ENCODE measurements at regions not wholly inside any gene's neighbourhood (a gene's known extent, or its start where the extent isn't known, plus 50 kb on each side); places are given as distances from the start of the nearest gene placed in this dataset.

GRCh38 chr16:72621651-72622050 is 426.3 kb downstream of the ZFHX3 start:
- DNase-seq (no peak), ATAC-seq (no peak)
- intact Hi-C loops (cut with DNase I), result no loop called here
- no peaks in the 10 kb centered on the region for H3K9me3 ChIP-seq
- no peak overlapping the region for H3K27ac ChIP-seq
- no peaks in the 10 kb centered on the region for H3K4me1 ChIP-seq
- H3K27me3 ChIP-seq, result no peaks in the 10 kb centered on the region
- no peak overlapping the region for H3K4me3 ChIP-seq
- TF ChIP-seq CTCF (IDR thresholded peaks at IDR 0.05), result no peak
- no peaks in the 10 kb centered on the region for H3K36me3 ChIP-seq

GRCh38 chr16:72620853-72621252 is 427.1 kb downstream of the ZFHX3 start:
- Histone ChIP-seq H3K36me3 (no peaks in the 10 kb centered on the region), H3K4me1 (no peaks in the 10 kb centered on the region), H3K9me3 (no peaks in the 10 kb centered on the region), H3K27me3 (no peaks in the 10 kb centered on the region), H3K4me3 (no peak overlapping the region), H3K27ac (no peak overlapping the region)
- no peak for TF ChIP-seq CTCF (IDR thresholded peaks at IDR 0.05)
- intact Hi-C loops (cut with DNase I), result no loop called here
- ATAC-seq (no peak), DNase-seq (no peak)

GRCh38 chr16:72620348-72620747 is 427.6 kb downstream of the ZFHX3 start:
- intact Hi-C loops (cut with DNase I), result no loop called here
- no peak overlapping the region for H3K27ac ChIP-seq
- H3K9me3 ChIP-seq, result no peaks in the 10 kb centered on the region
- H3K36me3 ChIP-seq, result no peaks in the 10 kb centered on the region
- no peak for TF ChIP-seq CTCF (IDR thresholded peaks at IDR 0.05)
- DNase-seq (no peak), ATAC-seq (no peak)
- H3K27me3 ChIP-seq, result no peaks in the 10 kb centered on the region
- H3K4me1 ChIP-seq, result no peaks in the 10 kb centered on the region
- no peak overlapping the region for H3K4me3 ChIP-seq

GRCh38 chr16:72615856-72616255 is 432.1 kb downstream of the ZFHX3 start:
- no peak for ATAC-seq
- no peak for DNase-seq
- no peaks in the 10 kb centered on the region for H3K27me3 ChIP-seq
- no peaks in the 10 kb centered on the region for H3K36me3 ChIP-seq
- intact Hi-C loops (cut with DNase I), result no loop called here
- no peak overlapping the region for H3K4me3 ChIP-seq
- no peak for TF ChIP-seq CTCF (IDR thresholded peaks at IDR 0.05)
- H3K4me1 ChIP-seq, result no peaks in the 10 kb centered on the region
- no peaks in the 10 kb centered on the region for H3K9me3 ChIP-seq
- H3K27ac ChIP-seq, result no peak overlapping the region

GRCh38 chr16:72612718-72613117 is 435.2 kb downstream of the ZFHX3 start:
- intact Hi-C loops (cut with DNase I), result no loop called here
- TF ChIP-seq CTCF (IDR thresholded peaks at IDR 0.05), result no peak
- Histone ChIP-seq H3K27ac (no peak overlapping the region), H3K36me3 (no peaks in the 10 kb centered on the region), H3K4me3 (no peak overlapping the region), H3K4me1 (no peaks in the 10 kb centered on the region), H3K27me3 (no peaks in the 10 kb centered on the region), H3K9me3 (no peaks in the 10 kb centered on the region)
- DNase-seq, result no peak
- no peak for ATAC-seq

- no peaks in the 10 kb centered on the region for H3K27me3 ChIP-seq
- DNase-seq (no peak), ATAC-seq (no peak)
- TF ChIP-seq CTCF (IDR thresholded peaks at IDR 0.05), result no peak
- H3K4me1 ChIP-seq, result no peaks in the 10 kb centered on the region
- no peaks in the 10 kb centered on the region for H3K36me3 ChIP-seq
- no peaks in the 10 kb centered on the region for H3K9me3 ChIP-seq
- H3K4me3 ChIP-seq, result no peak overlapping the region
- no peak overlapping the region for H3K27ac ChIP-seq
- intact Hi-C loops (cut with DNase I), result no loop called here
Observed at GRCh38 chr16:72612256-72612655, 435.7 kb downstream of the ZFHX3 start.
